Vagina (tissue), 2 donors: ENCODE measurements at regions not wholly inside any gene's neighbourhood (a gene's known extent, or its start where the extent isn't known, plus 50 kb on each side); places are given as distances from the start of the nearest gene placed in this dataset.

Experiments used
- DNase-seq, 2 donors: peaks; one replicate each; pipeline ENCODE4 v3.0.0-alpha.2; 2017; ENCODE audit errors: extremely low spot score in 2 of 2
- H3K27ac ChIP-seq: fragments of 200-600 bp; sonication (generic); one replicate; pipeline ENCODE4 v1.5.1; 2019
- H3K27me3 ChIP-seq: fragments of 200-600 bp; sonication (generic); one replicate; pipeline ENCODE4 v1.5.1; 2019
- H3K36me3 ChIP-seq, 2 donors: fragments of 200-600 bp; sonication (generic); one replicate each; pipeline ENCODE4 v1.5.1; 2017 to 2019
- H3K4me1 ChIP-seq: fragments of 200-600 bp; sonication (generic); one replicate; pipeline ENCODE4 v1.5.1; 2019
- H3K4me3 ChIP-seq, 2 donors: fragments of 200-600 bp; sonication (generic); 1 replicate in 1 of 2; 2 replicates in 1 of 2; pipeline ENCODE4 v1.5.1; 2016 to 2019
- H3K9me3 ChIP-seq: fragments of 200-600 bp; sonication (generic); one replicate; pipeline ENCODE4 v1.5.1; 2019
- CTCF ChIP-seq, 3 experiments: fragments of 450-650 bp in 2 of 3; fragments of 200-600 bp in 1 of 3; sonication (generic) in 1 of 3; IDR thresholded peaks; one replicate each; pipeline ENCODE4 v1.5.1; 2017 to 2019; ENCODE audit warnings: antibody characterized with exemption in 3 of 3, mild to moderate bottlenecking in 2 of 3, moderate library complexity in 2 of 3
- POLR2A ChIP-seq, 2 donors: fragments of 450-650 bp; IDR thresholded peaks; one replicate each; pipeline ENCODE4 v1.6.1; 2017; ENCODE audit warnings: antibody characterized with exemption in 2 of 2, mild to moderate bottlenecking in 2 of 2, moderate library complexity in 2 of 2
- POLR2AphosphoS5 ChIP-seq, 2 donors: sonication (generic); formaldehyde crosslinking; IDR thresholded peaks; one replicate each; pipeline ENCODE4 v1.9.0; 2017; ENCODE audit warnings: antibody characterized with exemption in 2 of 2, mild to moderate bottlenecking in 2 of 2, low read depth in 1 of 2; ENCODE audit not compliant: insufficient read depth in 1 of 2
- intact Hi-C: fragments of 100-400 bp; cut with DNase I; formaldehyde crosslinking; loops from one replicate; pipeline ENCODE4 v1.15.1; 2023

- H3K4me3 ChIP-seq = no peak overlapping the region
- intact Hi-C loops = no loop called here
- H3K4me1 ChIP-seq = no peaks in the 10 kb centered on the region
- no peaks in the 10 kb centered on the region for H3K36me3 ChIP-seq
- no peak for TF ChIP-seq CTCF (IDR thresholded peaks at IDR 0.05)
- TF ChIP-seq POLR2A (IDR thresholded peaks at IDR 0.05) = no peak
- TF ChIP-seq POLR2AphosphoS5 (IDR thresholded peaks at IDR 0.05; ENCODE audit: insufficient read depth in 1 of 2, low read depth in 1 of 2) = no peak
- H3K27me3 ChIP-seq = no peaks in the 10 kb centered on the region
- no peaks in the 10 kb centered on the region for H3K9me3 ChIP-seq
- H3K27ac ChIP-seq = no peak overlapping the region
- DNase-seq = no peak
Measured at GRCh38 chr16:20259541-20259940, 67.8 kb downstream of the GP2 start.

- TF ChIP-seq POLR2A (IDR thresholded peaks at IDR 0.05) (no peak), CTCF (IDR thresholded peaks at IDR 0.05) (no peak), POLR2AphosphoS5 (IDR thresholded peaks at IDR 0.05; ENCODE audit: insufficient read depth in 1 of 2, low read depth in 1 of 2) (no peak)
- Histone ChIP-seq H3K4me3 (no peak overlapping the region), H3K27me3 (no peaks in the 10 kb centered on the region), H3K36me3 (no peaks in the 10 kb centered on the region), H3K27ac (no peak overlapping the region), H3K9me3 (no peaks in the 10 kb centered on the region), H3K4me1 (no peaks in the 10 kb centered on the region)
- DNase-seq = no peak
- intact Hi-C loops = no loop called here
Measured at GRCh38 chr16:20257234-20257633, 70.1 kb downstream of the GP2 start.

GRCh38 chr16:20255002-20255401 lies 72.3 kb downstream of the GP2 start:
- H3K9me3 ChIP-seq = no peaks in the 10 kb centered on the region
- no peaks in the 10 kb centered on the region for H3K27me3 ChIP-seq
- no peak for DNase-seq
- TF ChIP-seq POLR2AphosphoS5 (IDR thresholded peaks at IDR 0.05; ENCODE audit: insufficient read depth in 1 of 2, low read depth in 1 of 2) (no peak), CTCF (IDR thresholded peaks at IDR 0.05) (no peak), POLR2A (IDR thresholded peaks at IDR 0.05) (no peak)
- H3K36me3 ChIP-seq = no peaks in the 10 kb centered on the region
- intact Hi-C loops = no loop called here
- no peaks in the 10 kb centered on the region for H3K4me1 ChIP-seq
- H3K4me3 ChIP-seq = no peak overlapping the region
- no peak overlapping the region for H3K27ac ChIP-seq

- H3K36me3 ChIP-seq = no peaks in the 10 kb centered on the region
- H3K9me3 ChIP-seq = no peaks in the 10 kb centered on the region
- no peak for DNase-seq
Measured at GRCh38 chr16:20253825-20254224, 73.5 kb downstream of the GP2 start.

GRCh38 chr16:20249211-20249610 lies 78.1 kb downstream of the GP2 start:
- no peak for DNase-seq
- no peaks in the 10 kb centered on the region for H3K4me1 ChIP-seq
- no peak overlapping the region for H3K4me3 ChIP-seq
- no peaks in the 10 kb centered on the region for H3K9me3 ChIP-seq
- H3K36me3 ChIP-seq = no peaks in the 10 kb centered on the region
- no peak for TF ChIP-seq POLR2AphosphoS5 (IDR thresholded peaks at IDR 0.05; ENCODE audit: insufficient read depth in 1 of 2, low read depth in 1 of 2)
- TF ChIP-seq CTCF (IDR thresholded peaks at IDR 0.05) = no peak
- no peak for TF ChIP-seq POLR2A (IDR thresholded peaks at IDR 0.05)
- no peaks in the 10 kb centered on the region for H3K27me3 ChIP-seq
- H3K27ac ChIP-seq = no peak overlapping the region
- intact Hi-C loops = no loop called here

More at GRCh38 chr16:20253825-20254224, 73.5 kb downstream of the GP2 start:
- intact Hi-C loops = no loop called here
- Histone ChIP-seq H3K27me3 (no peaks in the 10 kb centered on the region), H3K4me1 (no peaks in the 10 kb centered on the region), H3K4me3 (no peak overlapping the region), H3K27ac (no peak overlapping the region)
- TF ChIP-seq POLR2AphosphoS5 (IDR thresholded peaks at IDR 0.05; ENCODE audit: insufficient read depth in 1 of 2, low read depth in 1 of 2) (no peak), CTCF (IDR thresholded peaks at IDR 0.05) (no peak), POLR2A (IDR thresholded peaks at IDR 0.05) (no peak)
